Nephron progenitor cell (in vitro differentiated cells): ENCODE measurements at regions not wholly inside any gene's neighbourhood (a gene's known extent, or its start where the extent isn't known, plus 50 kb on each side); places are given as distances from the start of the nearest gene placed in this dataset.

Experiments
- DNase-seq: peaks from one replicate; pipeline ENCODE4 v3.0.0; 2021
- H3K27ac Mint-ChIP-seq: 2 replicates; pipeline ENCODE4 v1.8.0; 2021; ENCODE audit warnings: mild to moderate bottlenecking, moderate library complexity, mixed read lengths
- H3K27me3 Mint-ChIP-seq: 2 replicates; pipeline ENCODE4 v1.8.0; 2021; ENCODE audit warnings: mild to moderate bottlenecking, low read depth, mixed read lengths; ENCODE audit not compliant: poor library complexity
- H3K36me3 Mint-ChIP-seq: 2 replicates; pipeline ENCODE4 v1.8.0; 2021; ENCODE audit warnings: low read depth, mixed read lengths
- H3K4me1 Mint-ChIP-seq: 2 replicates; pipeline ENCODE4 v1.8.0; 2021; ENCODE audit warnings: mixed read lengths
- H3K4me3 Mint-ChIP-seq: 2 replicates; pipeline ENCODE4 v1.8.0; 2021; ENCODE audit warnings: mild to moderate bottlenecking, moderate library complexity, mixed read lengths
- H3K9me3 Mint-ChIP-seq: 2 replicates; pipeline ENCODE4 v1.8.0; 2021; ENCODE audit warnings: mild to moderate bottlenecking, moderate library complexity, mixed read lengths
- CTCF ChIP-seq: fragments of 200-600 bp; sonication (generic); IDR thresholded peaks from 2 replicates; pipeline ENCODE4 v1.5.0; 2021; ENCODE audit warnings: antibody characterized with exemption

DNA sequence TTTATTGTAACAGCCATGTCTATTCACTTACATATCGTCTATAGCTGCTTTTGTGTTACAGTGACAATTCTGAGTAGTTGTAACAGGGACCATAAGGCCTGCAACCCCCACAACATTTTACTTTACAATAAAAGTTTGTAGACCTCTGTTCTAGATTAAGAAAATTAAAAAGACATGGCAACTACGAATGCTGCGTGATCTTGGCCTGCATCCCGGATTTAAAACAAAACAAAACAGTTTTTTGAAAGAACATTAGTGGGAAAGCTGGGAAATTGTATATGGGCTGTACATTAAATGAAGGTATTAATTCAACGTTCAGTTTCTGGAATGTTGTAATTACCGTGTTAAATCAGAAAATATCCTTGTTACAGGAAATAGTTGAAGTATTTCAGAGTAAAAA is 64.1 kb downstream of the RMI2 start:
- DNase-seq: no peak
- no peak overlapping the region for H3K4me3 Mint-ChIP-seq
- H3K9me3 Mint-ChIP-seq: peaks cover 3% of the 10 kb centered on the region
- H3K36me3 Mint-ChIP-seq: no peaks in the 10 kb centered on the region
- H3K4me1 Mint-ChIP-seq: peaks cover 18% of the 10 kb centered on the region
- peaks cover 5% of the 10 kb centered on the region for H3K27me3 Mint-ChIP-seq
- TF ChIP-seq CTCF: no peak
- H3K27ac Mint-ChIP-seq: no peak overlapping the region

DNA sequence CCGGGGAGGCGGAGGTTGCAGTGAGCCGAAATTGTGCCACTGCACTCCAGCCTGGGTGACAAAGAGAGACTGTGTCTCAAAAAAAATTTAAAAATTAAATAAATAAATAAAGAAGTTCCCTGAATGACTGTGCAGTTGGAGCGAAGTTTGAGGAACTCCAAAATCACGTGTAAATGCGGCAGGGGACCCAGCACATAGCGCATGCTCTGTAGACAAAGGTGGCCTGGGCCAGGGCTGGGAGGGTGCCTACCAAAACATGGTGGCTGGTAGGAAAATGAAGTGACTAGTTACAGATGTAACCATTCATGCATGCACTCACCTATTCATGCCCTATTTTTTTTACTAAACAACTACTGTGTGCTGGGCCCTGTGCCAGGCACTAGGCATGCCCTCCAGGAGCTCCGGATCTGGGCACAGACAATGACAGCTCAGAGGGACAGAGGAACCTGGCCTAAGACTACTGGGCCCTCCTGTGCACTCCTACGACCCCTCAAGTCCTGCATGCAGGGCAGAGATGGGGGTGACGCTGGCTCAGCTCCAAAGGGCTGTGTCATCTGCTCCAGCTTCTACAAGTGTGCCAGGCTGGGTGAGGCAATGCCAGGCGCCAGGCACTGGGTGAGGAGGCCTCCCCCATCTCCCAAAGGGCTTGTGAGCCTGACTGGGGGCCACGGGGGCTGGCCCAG is 65.3 kb downstream of the RMI2 start:
- no peaks in the 10 kb centered on the region for H3K36me3 Mint-ChIP-seq
- peaks cover 5% of the 10 kb centered on the region for H3K27me3 Mint-ChIP-seq
- H3K9me3 Mint-ChIP-seq: peaks cover 3% of the 10 kb centered on the region
- H3K4me1 Mint-ChIP-seq: peaks cover 25% of the 10 kb centered on the region
- no peak overlapping the region for H3K4me3 Mint-ChIP-seq
- DNase-seq: no peak
- no peak overlapping the region for H3K27ac Mint-ChIP-seq
- no peak for TF ChIP-seq CTCF

GRCh38 chr16:11411059-11411550 is 65.8 kb downstream of the RMI2 start:
- Mint-ChIP-seq H3K27me3 (peaks cover 3% of the 10 kb centered on the region), H3K4me1 (peaks cover 27% of the 10 kb centered on the region), H3K4me3 (no peak overlapping the region), H3K27ac (no peak overlapping the region), H3K36me3 (no peaks in the 10 kb centered on the region), H3K9me3 (peaks cover 3% of the 10 kb centered on the region)
- no peak for TF ChIP-seq CTCF
- DNase-seq: no peak

DNA sequence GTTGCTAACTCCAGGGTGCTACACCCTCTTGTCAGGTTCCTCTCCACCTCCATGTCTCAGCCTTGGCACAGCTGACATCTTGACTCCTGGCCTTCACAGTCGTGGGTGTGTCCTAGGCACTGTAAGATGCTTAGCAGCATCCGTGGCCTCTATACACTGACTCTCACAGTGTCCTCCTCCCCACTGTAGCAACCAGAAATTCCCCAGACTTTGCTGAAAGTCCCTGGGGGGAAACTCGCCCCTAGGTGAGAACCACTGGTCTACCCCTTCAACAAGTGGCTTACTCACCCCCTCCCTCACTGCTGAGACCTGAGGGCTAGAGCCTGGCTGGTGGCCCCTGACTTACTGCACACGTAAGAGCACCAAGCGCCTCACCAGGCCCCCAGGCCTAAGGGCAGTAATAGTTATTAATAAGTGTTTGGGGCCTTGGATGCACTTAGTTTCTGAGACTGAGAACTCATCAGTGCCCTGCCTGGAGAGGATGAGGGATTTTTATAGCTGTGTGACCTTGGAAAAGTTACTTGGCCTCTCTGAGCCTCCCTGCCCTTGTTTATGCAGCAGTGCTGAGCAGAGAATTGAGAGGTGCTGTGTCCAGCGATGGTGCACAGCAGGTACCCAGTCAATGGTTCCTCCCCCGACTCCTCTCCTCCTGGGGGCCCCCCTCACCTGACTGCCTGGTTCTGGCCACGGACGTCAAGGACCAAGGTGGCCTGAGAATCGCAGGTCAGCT is 67.1 kb downstream of the RMI2 start:
- no peak for TF ChIP-seq CTCF
- DNase-seq: no peak
- H3K27me3 Mint-ChIP-seq: peaks cover 3% of the 10 kb centered on the region
- no peak overlapping the region for H3K27ac Mint-ChIP-seq
- no peaks in the 10 kb centered on the region for H3K36me3 Mint-ChIP-seq
- H3K4me3 Mint-ChIP-seq: no peak overlapping the region
- H3K4me1 Mint-ChIP-seq: peaks cover 23% of the 10 kb centered on the region
- H3K9me3 Mint-ChIP-seq: peaks cover under 1% of the 10 kb centered on the region

GRCh38 chr16:11412965-11413887 is 68.0 kb downstream of the RMI2 start:
- Mint-ChIP-seq H3K36me3 (no peaks in the 10 kb centered on the region), H3K4me3 (no peak overlapping the region), H3K4me1 (peaks cover 23% of the 10 kb centered on the region), H3K9me3 (no peaks in the 10 kb centered on the region), H3K27me3 (peaks cover 3% of the 10 kb centered on the region), H3K27ac (peak overlapping the region; percentile 25)
- no peak for TF ChIP-seq CTCF
- DNase-seq: no peak
